K562 (cell line): ENCODE measurements at regions not wholly inside any gene's neighbourhood (a gene's known extent, or its start where the extent isn't known, plus 50 kb on each side); places are given as distances from the start of the nearest gene placed in this dataset.

ENCODE experiments used
- CBX8 ChIP-seq: fragments of 200-600 bp; sonication (generic); IDR thresholded peaks from 2 replicates; pipeline ENCODE4 v1.6.1; 2012; ENCODE audit warnings: borderline replicate concordance, mixed run types, low read depth, mild to moderate bottlenecking, moderate library complexity, mixed read lengths, low read length, control low read depth, inconsistent platforms; ENCODE audit not compliant: poor library complexity, severe bottlenecking; ENCODE audit errors: extremely low read depth
- CXXC5 ChIP-seq: fragments of 250-450 bp; sonication (Bioruptor Pico); IDR thresholded peaks from 2 replicates; pipeline ENCODE4 v1.8.0; 2022; ENCODE audit warnings: inconsistent platforms, mild to moderate bottlenecking, moderate library complexity
- MCM3 ChIP-seq: fragments of 450-650 bp; IDR thresholded peaks from 2 replicates; pipeline ENCODE4 v1.6.1; 2016
- NFIC ChIP-seq: fragments of 450-650 bp; IDR thresholded peaks from 2 replicates; pipeline ENCODE4 v1.6.1; 2017; ENCODE audit warnings: mild to moderate bottlenecking, inconsistent platforms
- NFIX ChIP-seq: fragments of 250-450 bp; sonication (Bioruptor Pico); IDR thresholded peaks from 2 replicates; pipeline ENCODE4 v1.4.0; 2020; ENCODE audit warnings: low read depth, mild to moderate bottlenecking, moderate library complexity
- PYGO2 ChIP-seq: fragments of 450-650 bp; IDR thresholded peaks from 2 replicates; pipeline ENCODE4 v1.6.1; 2016; ENCODE audit warnings: mild to moderate bottlenecking, missing genetic modification characterization, moderate library complexity, missing compliant biosample characterization
- RAD21 ChIP-seq, 2 experiments: fragments of 250-450 bp in 1 of 2; fragments of 450-650 bp in 1 of 2; sonication (Bioruptor Pico) in 1 of 2; formaldehyde crosslinking in 1 of 2; IDR thresholded peaks in 1 of 2; conservative IDR thresholded peaks in 1 of 2; 2 replicates each; pipeline versions ENCODE4 v1.4.0 to v1.8.0; 2020 to 2022; ENCODE audit warnings: mild to moderate bottlenecking in 2 of 2, moderate library complexity in 1 of 2
- RBM17 ChIP-seq: fragments of 200-400 bp; formaldehyde crosslinking; IDR thresholded peaks from 2 replicates; pipeline ENCODE4 v1.6.1; 2017; ENCODE audit warnings: low read depth, mild to moderate bottlenecking, low read length, borderline replicate concordance
- TCF3 ChIP-seq: sonication (generic); formaldehyde crosslinking; IDR thresholded peaks from 2 replicates; pipeline ENCODE4 v1.4.0; 2020; ENCODE audit warnings: mild to moderate bottlenecking, missing genetic modification reagents
- VEZF1 ChIP-seq: fragments of 200-800 bp; sonication (Bioruptor generic); IDR thresholded peaks from 2 replicates; pipeline ENCODE4 v1.6.1; 2017; ENCODE audit warnings: missing genetic modification characterization, missing compliant biosample characterization
- YBX1 ChIP-seq: fragments of 450-650 bp; IDR thresholded peaks from 2 replicates; pipeline ENCODE4 v1.7.1; 2016; ENCODE audit warnings: mild to moderate bottlenecking
- ZKSCAN3 ChIP-seq: fragments of 250-450 bp; sonication (Bioruptor Pico); IDR thresholded peaks from 2 replicates; pipeline ENCODE4 v1.4.0; 2020
- ZNF41 ChIP-seq: fragments of 250-450 bp; sonication (Bioruptor Pico); conservative IDR thresholded peaks from 2 replicates; pipeline ENCODE4 v1.4.0; 2020; ENCODE audit warnings: mild to moderate bottlenecking
- ZNF449 ChIP-seq: fragments of 250-450 bp; sonication (Bioruptor Pico); IDR thresholded peaks from 2 replicates; pipeline ENCODE4 v1.8.0; 2022; ENCODE audit warnings: moderate library complexity, mild to moderate bottlenecking, inconsistent platforms
- TF ChIP-seq, protein P1 (sequence below): fragments of 450-650 bp; formaldehyde crosslinking; IDR thresholded peaks from 2 replicates; pipeline ENCODE4 v1.4.0; 2022; ENCODE audit warnings: missing genetic modification characterization
- TF ChIP-seq, protein P2 (sequence below): sonication (generic); formaldehyde crosslinking; IDR thresholded peaks from 2 replicates; pipeline ENCODE4 v1.8.1; 2022; ENCODE audit warnings: missing genetic modification reagents
- TF ChIP-seq, protein P3 (sequence below): fragments of 250-450 bp; sonication (Bioruptor Pico); IDR thresholded peaks from 2 replicates; pipeline ENCODE4 v1.4.0; 2020

- TF ChIP-seq, protein P1, sequence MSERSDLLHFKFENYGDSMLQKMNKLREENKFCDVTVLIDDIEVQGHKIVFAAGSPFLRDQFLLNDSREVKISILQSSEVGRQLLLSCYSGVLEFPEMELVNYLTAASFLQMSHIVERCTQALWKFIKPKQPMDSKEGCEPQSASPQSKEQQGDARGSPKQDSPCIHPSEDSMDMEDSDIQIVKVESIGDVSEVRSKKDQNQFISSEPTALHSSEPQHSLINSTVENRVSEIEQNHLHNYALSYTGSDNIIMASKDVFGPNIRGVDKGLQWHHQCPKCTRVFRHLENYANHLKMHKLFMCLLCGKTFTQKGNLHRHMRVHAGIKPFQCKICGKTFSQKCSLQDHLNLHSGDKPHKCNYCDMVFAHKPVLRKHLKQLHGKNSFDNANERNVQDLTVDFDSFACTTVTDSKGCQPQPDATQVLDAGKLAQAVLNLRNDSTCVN (CRISPR knock-in tag), result no peak
- TF ChIP-seq MCM3 (no peak), YBX1 (no peak), NFIX (no peak), VEZF1 (peak; percentile 22; the same call in 1 of the 2 replicates), ZNF41 (no peak), CBX8 (no peak), CXXC5 (peak; percentile 58), ZNF449 (CRISPR knock-in tag) (no peak), TCF3 (CRISPR knock-in tag) (peak; percentile 52; the same call in 1 of the 2 replicates), NFIC (no peak), ZKSCAN3 (no peak), RAD21 (CRISPR knock-in tag; conservative IDR thresholded peaks at IDR 0.05 in 1 of 2, IDR thresholded peaks at IDR 0.05 in 1 of 2) (peak in 1 of 2 experiments; percentile 33; a peak in 1 of 4 replicates), RBM17 (no peak), PYGO2 (tag) (peak; percentile 53; the same call in 1 of the 2 replicates)
- TF ChIP-seq, protein P2, sequence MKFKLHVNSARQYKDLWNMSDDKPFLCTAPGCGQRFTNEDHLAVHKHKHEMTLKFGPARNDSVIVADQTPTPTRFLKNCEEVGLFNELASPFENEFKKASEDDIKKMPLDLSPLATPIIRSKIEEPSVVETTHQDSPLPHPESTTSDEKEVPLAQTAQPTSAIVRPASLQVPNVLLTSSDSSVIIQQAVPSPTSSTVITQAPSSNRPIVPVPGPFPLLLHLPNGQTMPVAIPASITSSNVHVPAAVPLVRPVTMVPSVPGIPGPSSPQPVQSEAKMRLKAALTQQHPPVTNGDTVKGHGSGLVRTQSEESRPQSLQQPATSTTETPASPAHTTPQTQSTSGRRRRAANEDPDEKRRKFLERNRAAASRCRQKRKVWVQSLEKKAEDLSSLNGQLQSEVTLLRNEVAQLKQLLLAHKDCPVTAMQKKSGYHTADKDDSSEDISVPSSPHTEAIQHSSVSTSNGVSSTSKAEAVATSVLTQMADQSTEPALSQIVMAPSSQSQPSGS (CRISPR knock-in tag), result no peak
- TF ChIP-seq, protein P3, sequence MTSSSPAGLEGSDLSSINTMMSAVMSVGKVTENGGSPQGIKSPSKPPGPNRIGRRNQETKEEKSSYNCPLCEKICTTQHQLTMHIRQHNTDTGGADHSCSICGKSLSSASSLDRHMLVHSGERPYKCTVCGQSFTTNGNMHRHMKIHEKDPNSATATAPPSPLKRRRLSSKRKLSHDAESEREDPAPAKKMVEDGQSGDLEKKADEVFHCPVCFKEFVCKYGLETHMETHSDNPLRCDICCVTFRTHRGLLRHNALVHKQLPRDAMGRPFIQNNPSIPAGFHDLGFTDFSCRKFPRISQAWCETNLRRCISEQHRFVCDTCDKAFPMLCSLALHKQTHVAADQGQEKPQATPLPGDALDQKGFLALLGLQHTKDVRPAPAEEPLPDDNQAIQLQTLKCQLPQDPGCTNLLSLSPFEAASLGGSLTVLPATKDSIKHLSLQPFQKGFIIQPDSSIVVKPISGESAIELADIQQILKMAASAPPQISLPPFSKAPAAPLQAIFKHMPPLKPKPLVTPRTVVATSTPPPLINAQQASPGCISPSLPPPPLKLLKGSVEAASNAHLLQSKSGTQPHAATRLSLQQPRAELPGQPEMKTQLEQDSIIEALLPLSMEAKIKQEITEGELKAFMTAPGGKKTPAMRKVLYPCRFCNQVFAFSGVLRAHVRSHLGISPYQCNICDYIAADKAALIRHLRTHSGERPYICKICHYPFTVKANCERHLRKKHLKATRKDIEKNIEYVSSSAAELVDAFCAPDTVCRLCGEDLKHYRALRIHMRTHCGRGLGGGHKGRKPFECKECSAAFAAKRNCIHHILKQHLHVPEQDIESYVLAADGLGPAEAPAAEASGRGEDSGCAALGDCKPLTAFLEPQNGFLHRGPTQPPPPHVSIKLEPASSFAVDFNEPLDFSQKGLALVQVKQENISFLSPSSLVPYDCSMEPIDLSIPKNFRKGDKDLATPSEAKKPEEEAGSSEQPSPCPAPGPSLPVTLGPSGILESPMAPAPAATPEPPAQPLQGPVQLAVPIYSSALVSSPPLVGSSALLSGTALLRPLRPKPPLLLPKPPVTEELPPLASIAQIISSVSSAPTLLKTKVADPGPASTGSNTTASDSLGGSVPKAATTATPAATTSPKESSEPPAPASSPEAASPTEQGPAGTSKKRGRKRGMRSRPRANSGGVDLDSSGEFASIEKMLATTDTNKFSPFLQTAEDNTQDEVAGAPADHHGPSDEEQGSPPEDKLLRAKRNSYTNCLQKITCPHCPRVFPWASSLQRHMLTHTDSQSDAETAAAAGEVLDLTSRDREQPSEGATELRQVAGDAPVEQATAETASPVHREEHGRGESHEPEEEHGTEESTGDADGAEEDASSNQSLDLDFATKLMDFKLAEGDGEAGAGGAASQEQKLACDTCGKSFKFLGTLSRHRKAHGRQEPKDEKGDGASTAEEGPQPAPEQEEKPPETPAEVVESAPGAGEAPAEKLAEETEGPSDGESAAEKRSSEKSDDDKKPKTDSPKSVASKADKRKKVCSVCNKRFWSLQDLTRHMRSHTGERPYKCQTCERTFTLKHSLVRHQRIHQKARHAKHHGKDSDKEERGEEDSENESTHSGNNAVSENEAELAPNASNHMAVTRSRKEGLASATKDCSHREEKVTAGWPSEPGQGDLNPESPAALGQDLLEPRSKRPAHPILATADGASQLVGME (CRISPR knock-in tag), result no peak
Measured at GRCh38 chr6:14807130-14807529, 438.7 kb upstream of the JARID2 start (continued).
